Posterior vena cava (tissue), 2 donors: ENCODE measurements at regions not wholly inside any gene's neighbourhood (a gene's known extent, or its start where the extent isn't known, plus 50 kb on each side); places are given as distances from the start of the nearest gene placed in this dataset.

Experiments
- DNase-seq: peaks from one replicate; pipeline ENCODE4 v3.0.0-alpha.2; 2020; ENCODE audit warnings: low spot score
- intact Hi-C, 2 donors: fragments of 100-400 bp; cut with DNase I; formaldehyde crosslinking; loops; one replicate each; pipeline versions ENCODE4 v1.14.1 to v1.14.2; 2022 to 2023
- donor health status: DM: yes; HTN: yes; CAD: no.
- donor health status: DM: yes; HTN: yes; CAD: no.

DNA sequence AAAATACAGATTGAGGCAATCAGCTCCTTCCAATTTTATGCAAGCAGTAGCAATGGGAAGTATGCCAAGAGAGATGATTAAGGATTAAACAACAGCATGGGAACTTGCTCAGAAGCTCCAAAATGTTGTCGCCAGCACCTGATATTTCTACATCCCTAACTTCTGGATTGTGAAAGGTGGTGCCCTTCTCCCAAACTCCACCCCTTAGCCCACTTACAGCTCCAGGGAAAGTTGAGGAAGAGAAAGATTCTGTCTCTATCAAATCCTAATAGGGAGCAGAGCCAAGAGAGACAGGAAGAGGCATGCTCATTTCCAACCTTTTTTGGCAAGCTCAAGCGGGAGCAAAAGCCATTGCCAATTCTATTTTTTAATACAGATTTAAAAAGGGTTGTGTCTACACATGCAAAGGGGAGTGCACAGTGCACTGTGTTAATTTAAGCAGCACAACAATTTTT, 92.4 kb upstream of the NR3C1 start:
- intact Hi-C loops, result no loop called here
- DNase-seq, result no peak

DNA sequence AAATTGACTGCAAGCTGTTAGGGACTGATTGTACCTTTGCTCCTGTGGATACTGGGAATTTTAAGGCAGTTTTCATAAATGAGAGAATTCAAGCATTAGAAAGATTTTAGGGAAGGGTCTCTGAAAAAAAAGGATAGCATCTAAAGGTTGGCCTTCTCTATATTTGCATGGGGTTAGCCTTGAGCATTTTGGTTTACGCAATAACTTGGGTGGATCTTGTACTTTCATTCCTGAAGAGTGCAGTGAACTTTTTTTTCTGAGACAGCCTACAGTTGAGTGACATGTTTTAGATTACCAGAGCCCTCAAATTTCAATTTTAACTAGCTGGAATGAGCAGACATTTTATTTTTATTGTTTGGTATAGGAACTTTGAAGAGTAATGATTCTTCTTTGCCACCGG, 91.6 kb upstream of the NR3C1 start:
- no peak for DNase-seq
- intact Hi-C loops, result no loop called here

GRCh38 chr5:143494595-143494994, 91.1 kb upstream of the NR3C1 start:
- no peak for DNase-seq
- intact Hi-C loops, result no loop called here

GRCh38 chr5:143494162-143494561, 90.7 kb upstream of the NR3C1 start:
- intact Hi-C loops, result no loop called here
- no peak for DNase-seq

DNA sequence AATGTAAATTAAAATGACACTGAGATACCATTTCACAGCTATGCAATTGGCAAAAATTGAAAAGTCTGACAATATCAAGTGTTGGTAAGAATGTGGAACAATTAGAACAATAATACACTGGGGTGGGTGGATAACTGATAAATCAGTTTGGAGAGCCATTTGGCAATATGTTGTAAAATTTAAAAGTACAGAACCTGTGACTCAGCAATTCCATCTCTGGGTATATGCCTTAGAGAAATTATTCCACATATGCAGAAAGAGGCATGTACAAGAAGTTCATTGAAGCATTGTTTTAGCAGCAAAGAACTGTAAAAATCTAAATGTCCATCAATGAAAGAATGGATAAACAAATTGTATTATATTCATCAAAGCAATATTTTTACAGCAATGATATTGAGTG, 89.3 kb upstream of the NR3C1 start:
- no peak for DNase-seq
- intact Hi-C loops, result no loop called here

DNA sequence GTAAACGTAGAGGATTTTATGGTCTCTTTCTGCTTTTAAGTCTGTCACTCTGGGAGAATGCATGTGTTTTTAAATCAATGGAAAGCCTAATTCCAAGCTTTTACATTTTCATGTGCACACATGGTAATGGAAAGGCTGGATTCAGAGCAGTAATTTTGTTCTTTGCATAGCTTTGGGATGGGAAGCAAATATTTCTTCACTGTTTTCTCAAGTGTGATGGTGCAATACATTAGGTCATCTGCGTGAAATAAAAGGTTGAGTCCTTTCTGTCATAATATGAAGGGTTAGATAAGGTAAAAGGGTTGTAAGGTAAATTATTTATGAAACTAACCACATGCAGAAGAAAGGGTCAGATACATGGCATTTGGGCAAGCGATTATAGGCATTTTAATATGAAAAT, 88.2 kb upstream of the NR3C1 start:
- intact Hi-C loops, result no loop called here
- no peak for DNase-seq

DNA sequence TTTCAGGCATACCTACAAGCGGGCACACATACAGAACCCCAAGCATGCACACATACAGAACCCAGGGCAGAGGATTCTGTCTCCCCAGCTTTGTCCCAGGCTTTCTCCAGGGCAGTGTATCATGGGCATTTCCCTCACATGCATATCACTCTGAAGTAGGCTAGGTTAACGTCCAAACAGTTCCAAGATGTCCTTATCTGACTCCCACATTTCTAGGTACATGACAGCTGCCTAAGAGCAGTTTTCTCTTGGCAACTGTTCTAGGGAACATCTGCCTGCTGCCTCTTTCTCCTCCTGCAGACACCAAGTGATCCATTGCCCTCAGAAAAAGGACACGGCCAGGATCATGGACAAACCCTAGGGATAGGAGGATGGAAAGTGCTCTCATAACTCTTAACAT, 84.9 kb upstream of the NR3C1 start:
- no peak for DNase-seq
- intact Hi-C loops, result no loop called here

DNA sequence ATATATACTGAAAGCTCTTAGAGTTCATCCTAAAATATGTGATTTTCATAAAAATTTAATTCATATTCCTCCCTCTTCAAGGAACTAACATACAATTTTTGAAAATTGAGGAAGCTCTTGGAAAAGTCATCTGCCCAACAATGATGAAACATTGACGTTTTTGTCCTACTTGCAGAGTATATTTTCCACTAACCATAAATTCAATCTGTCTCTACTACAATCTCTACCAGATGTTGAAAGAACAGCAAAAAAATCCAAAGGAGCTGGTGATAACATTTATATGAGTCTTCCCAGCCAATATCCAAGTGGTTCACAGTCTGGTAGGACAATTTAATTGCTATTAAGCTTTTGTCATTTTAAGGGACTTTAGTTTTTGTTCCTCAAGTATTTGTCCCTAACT, 81.1 kb upstream of the NR3C1 start:
- DNase-seq, result no peak
- intact Hi-C loops, result no loop called here

- no peak for DNase-seq
- intact Hi-C loops, result no loop called here
Measured at GRCh38 chr5:143481697-143482531, 78.4 kb upstream of the NR3C1 start.

DNA sequence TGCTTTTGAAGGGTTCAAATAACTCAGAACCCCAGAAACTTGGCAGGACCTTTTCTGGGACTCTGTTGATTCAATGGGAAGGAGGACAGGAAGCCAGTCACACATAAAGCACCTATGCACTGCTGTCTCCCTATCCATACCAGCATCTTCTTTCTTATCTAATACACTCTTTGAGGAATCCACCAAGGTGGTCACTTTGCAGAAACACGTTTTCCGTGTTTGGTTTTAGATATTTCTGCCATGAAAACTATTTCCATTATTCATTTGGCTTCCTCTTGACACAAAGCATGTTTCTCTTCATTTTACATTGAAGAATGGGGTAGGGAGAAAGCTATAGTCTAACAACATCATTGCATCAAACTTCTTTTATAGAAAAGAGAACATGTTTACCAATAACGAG, 76.5 kb upstream of the NR3C1 start:
- intact Hi-C loops, result no loop called here
- DNase-seq, result no peak

- intact Hi-C loops, result no loop called here
- DNase-seq, result no peak
Measured at GRCh38 chr5:143479394-143479793, 75.9 kb upstream of the NR3C1 start.

DNA sequence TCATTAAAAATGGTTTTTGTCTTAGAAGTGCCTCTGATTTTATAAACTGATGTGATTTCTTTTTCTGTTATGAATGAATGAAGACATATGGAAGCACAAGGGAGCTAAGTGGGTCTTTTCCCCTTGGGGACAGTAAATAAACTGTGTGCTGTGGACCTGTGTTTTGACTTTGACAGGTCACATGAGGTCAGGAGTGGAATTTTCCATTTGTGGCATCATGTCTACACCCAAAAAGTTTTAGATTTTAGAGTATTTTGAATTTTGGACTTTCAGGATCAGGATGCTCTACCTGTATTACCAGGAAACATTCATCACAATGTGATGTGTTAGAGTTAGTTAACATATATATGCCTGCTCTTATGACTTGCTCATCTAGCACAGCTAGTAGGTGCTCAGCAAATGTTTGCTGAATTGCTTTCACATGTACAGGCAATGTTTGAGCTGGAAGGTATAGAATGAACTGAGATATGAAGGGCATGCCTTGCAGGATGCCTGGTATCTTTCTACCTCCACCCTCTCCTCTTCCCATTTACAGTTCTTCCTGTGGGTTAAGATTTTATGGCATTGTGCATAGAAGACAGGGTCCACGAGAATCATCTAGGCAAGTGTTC, 73.2 kb upstream of the NR3C1 start:
- DNase-seq, result no peak
- intact Hi-C loops, result no loop called here

DNA sequence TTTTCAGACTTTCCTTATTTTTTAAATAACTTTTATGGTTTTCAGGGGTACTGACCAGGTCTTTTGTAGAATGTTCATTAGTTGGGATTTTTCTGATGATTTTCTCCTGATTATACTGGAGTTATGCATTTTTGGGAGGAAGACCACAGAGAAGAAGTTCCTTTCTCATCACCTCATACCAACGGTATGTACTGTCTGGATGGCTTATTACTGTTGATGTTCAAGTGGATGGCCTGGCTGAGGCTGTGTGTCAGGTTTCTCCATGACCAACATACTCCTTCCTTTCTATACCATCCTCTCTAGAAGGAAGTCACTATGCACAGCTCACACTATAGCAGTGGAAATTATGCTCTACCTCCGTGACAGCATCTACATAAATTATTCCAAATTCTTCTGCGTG, 71.1 kb upstream of the NR3C1 start:
- DNase-seq, result no peak
- intact Hi-C loops, result no loop called here

DNA sequence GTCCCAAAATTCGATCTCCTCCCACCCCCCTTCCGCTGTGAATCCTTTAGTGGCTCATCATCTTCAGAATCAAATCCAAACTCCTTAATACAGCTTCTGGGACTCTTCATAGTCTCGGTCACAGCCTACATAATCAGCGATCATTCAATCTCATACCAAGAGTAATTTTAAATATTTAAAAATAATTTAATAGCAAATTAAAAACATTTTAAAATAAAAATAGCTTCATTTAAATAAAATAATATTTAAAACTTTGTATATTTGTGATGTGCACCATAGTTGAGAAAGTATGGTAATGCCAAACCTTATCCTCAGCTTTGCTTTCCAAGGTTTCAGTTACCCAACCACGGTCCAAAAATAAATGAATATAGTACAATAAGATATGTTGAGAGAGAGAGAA, 70.0 kb upstream of the NR3C1 start:
- intact Hi-C loops, result no loop called here
- DNase-seq, result no peak

- no peak for DNase-seq
- intact Hi-C loops, result no loop called here
Measured at GRCh38 chr5:143472576-143472975, 69.1 kb upstream of the NR3C1 start.

GRCh38 chr5:143471666-143472464, 68.4 kb upstream of the NR3C1 start:
- intact Hi-C loops, result no loop called here
- DNase-seq, result no peak

DNA sequence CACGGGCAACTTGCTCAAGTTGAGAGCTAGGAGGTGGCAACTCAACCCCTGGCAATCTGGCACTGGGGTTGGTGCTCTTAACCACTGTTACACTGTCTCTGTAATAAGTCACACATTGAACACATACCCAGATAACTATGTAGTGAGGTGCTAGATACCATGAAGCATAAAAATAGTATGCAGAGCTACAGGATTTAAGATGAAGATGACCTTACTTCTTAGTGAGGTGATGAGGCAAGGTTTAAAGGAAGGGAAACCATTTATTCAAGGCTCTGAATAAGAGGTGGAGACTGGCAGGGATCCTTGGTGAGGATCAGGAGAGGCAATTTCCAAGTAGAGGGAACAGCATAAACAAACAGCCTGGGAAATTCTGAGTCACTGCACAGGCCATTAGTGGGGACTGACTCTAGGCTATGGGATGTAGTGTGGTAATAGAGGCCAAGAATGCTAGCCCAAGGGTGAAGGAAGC, 67.6 kb upstream of the NR3C1 start:
- intact Hi-C loops, result no loop called here
- no peak for DNase-seq

DNA sequence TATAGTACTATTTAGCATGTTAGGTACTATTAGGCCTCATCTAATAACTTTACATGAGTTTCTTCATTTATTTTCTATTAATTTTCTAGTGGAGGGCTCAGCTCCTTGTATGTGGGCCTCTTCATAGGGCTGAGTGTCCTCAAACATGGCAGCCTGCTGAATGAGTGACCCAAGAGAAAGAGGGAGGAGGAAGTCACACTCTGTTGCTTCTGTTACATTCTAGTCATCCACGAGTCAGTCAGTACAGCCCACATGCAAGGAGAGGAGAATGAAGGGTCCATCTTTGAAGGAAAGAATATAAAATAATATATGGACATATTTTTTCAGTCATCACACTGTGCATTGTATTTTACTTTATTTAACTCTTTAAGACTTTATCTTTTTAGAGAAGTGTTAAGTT, 66.6 kb upstream of the NR3C1 start:
- no peak for DNase-seq
- intact Hi-C loops, result no loop called here

- DNase-seq, result no peak
- intact Hi-C loops, result no loop called here
Measured at GRCh38 chr5:143469125-143469524, 65.6 kb upstream of the NR3C1 start.

DNA sequence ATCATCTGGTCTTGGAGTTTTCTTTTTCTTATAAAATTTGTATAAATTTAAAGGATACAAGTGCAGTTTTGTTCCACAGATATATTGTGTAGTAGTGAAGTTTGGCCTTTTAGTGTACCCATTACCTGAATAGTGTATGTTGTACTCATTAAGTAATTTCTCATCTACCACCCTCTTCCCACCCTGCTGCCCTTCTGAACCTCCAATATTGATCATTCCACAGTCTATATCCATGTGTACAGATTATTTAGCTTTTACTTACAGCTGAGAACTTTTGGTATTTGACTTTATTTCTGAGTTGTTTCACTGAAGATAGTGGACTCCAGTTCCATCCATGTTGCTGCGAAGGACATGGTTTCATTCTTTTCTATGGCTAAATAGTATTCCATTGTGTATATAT, 63.1 kb upstream of the NR3C1 start:
- intact Hi-C loops, result no loop called here
- no peak for DNase-seq
